Fibroblast of the aortic adventitia (primary cell): ENCODE measurements at regions not wholly inside any gene's neighbourhood (a gene's known extent, or its start where the extent isn't known, plus 50 kb on each side); places are given as distances from the start of the nearest gene placed in this dataset.

ENCODE experiments used
- DNase-seq: peaks from one replicate; pipeline ENCODE4 v3.0.0-alpha.2; 2010; ENCODE audit warnings: low read depth
- H3K4me3 ChIP-seq: 2 replicates; pipeline ENCODE4 v1.5.1; 2011; ENCODE audit warnings: low read depth, mild to moderate bottlenecking, control low read depth, low read length, moderate library complexity
- CTCF ChIP-seq: IDR thresholded peaks from 2 replicates; pipeline ENCODE4 v1.5.1; 2011; ENCODE audit warnings: mild to moderate bottlenecking, low read length, control low read depth, inconsistent platforms; ENCODE audit not compliant: insufficient read depth

- H3K4me3 ChIP-seq: no peak overlapping the region
- no peak for DNase-seq
- TF ChIP-seq CTCF: no peak
These were observed 72.5 kb upstream of the KCNMA1 start for GRCh38 chr10:77710081-77710551.

- no peak overlapping the region for H3K4me3 ChIP-seq
- DNase-seq: no peak
- no peak for TF ChIP-seq CTCF
These were observed 70.0 kb upstream of the KCNMA1 start for GRCh38 chr10:77707570-77707969.

GRCh38 chr10:77702166-77702565 is 64.6 kb upstream of the KCNMA1 start:
- H3K4me3 ChIP-seq: no peak overlapping the region
- peak; percentile 91 for DNase-seq
- TF ChIP-seq CTCF: no peak

- no peak for TF ChIP-seq CTCF
- no peak overlapping the region for H3K4me3 ChIP-seq
- peak; percentile 18 for DNase-seq
These were observed 62.5 kb upstream of the KCNMA1 start for GRCh38 chr10:77700086-77700485.

- DNase-seq: no peak
- no peak overlapping the region for H3K4me3 ChIP-seq
- no peak for TF ChIP-seq CTCF
These were observed 61.6 kb upstream of the KCNMA1 start for GRCh38 chr10:77699080-77699645.

GRCh38 chr10:77698267-77698931 is 60.8 kb upstream of the KCNMA1 start:
- no peak for TF ChIP-seq CTCF
- DNase-seq: no peak

More at GRCh38 chr10:77698267-77698931, 60.8 kb upstream of the KCNMA1 start:
- H3K4me3 ChIP-seq: no peak overlapping the region
